Suppressor macrophage treated with lipopolysaccharide for 4 hours (primary cell): ENCODE measurements at regions not wholly inside any gene's neighbourhood (a gene's known extent, or its start where the extent isn't known, plus 50 kb on each side); places are given as distances from the start of the nearest gene placed in this dataset.
A peak's percentile ranks its signal among the peaks of the same experiment; 100 is the strongest.

Source experiments
- DNase-seq: peaks from one replicate; pipeline ENCODE4 v3.0.0-alpha.2; 2020

GRCh38 chr1:86296305-86297205 lies 99.6 kb downstream of the ODF2L start:
- DNase-seq = no peak

GRCh38 chr1:86289746-86290145 lies 106.4 kb downstream of the ODF2L start:
- no peak for DNase-seq

GRCh38 chr1:86289161-86289560 lies 107.0 kb downstream of the ODF2L start:
- DNase-seq = no peak

- DNase-seq = no peak
These were observed 107.5 kb downstream of the ODF2L start for GRCh38 chr1:86288586-86289147.

- no peak for DNase-seq
These were observed 110.3 kb downstream of the ODF2L start for GRCh38 chr1:86285796-86286195.

GRCh38 chr1:86282611-86283010 lies 113.5 kb downstream of the ODF2L start:
- no peak for DNase-seq

- DNase-seq = no peak
These were observed 118.2 kb downstream of the ODF2L start for GRCh38 chr1:86277936-86278335.

GRCh38 chr1:86273066-86273465 lies 116.5 kb upstream of the COL24A1 start:
- DNase-seq = no peak

GRCh38 chr1:86272083-86272482 lies 115.5 kb upstream of the COL24A1 start:
- no peak for DNase-seq

- DNase-seq = no peak
These were observed 114.5 kb upstream of the COL24A1 start for GRCh38 chr1:86271046-86271445.

GRCh38 chr1:86263101-86263500 lies 106.5 kb upstream of the COL24A1 start:
- DNase-seq = no peak

- no peak for DNase-seq
These were observed 103.9 kb upstream of the COL24A1 start for GRCh38 chr1:86260476-86260875.

- peak; percentile 12 for DNase-seq
These were observed 102.8 kb upstream of the COL24A1 start for GRCh38 chr1:86259390-86259789.

- no peak for DNase-seq
These were observed 101.5 kb upstream of the COL24A1 start for GRCh38 chr1:86258101-86258500.

- DNase-seq = no peak
These were observed 91.2 kb upstream of the COL24A1 start for GRCh38 chr1:86247597-86248279.

GRCh38 chr1:86245566-86246190 lies 89.1 kb upstream of the COL24A1 start:
- no peak for DNase-seq

GRCh38 chr1:86239894-86240293 lies 83.3 kb upstream of the COL24A1 start:
- no peak for DNase-seq

- DNase-seq = no peak
These were observed 82.9 kb upstream of the COL24A1 start for GRCh38 chr1:86239490-86239889.

GRCh38 chr1:86238226-86238625 lies 81.7 kb upstream of the COL24A1 start:
- DNase-seq = no peak

GRCh38 chr1:86235852-86236251 lies 79.3 kb upstream of the COL24A1 start:
- DNase-seq = no peak

- no peak for DNase-seq
These were observed 76.8 kb upstream of the COL24A1 start for GRCh38 chr1:86233403-86233802.

GRCh38 chr1:86231076-86231475 lies 74.5 kb upstream of the COL24A1 start:
- no peak for DNase-seq

GRCh38 chr1:86229405-86229975 lies 72.9 kb upstream of the COL24A1 start:
- no peak for DNase-seq
